Daoy (cell line): ENCODE measurements at regions not wholly inside any gene's neighbourhood (a gene's known extent, or its start where the extent isn't known, plus 50 kb on each side); places are given as distances from the start of the nearest gene placed in this dataset.

ENCODE experiments used
- DNase-seq: peaks from one replicate; pipeline ENCODE4 v3.0.0-alpha.2; 2015; ENCODE audit warnings: low read depth

DNA sequence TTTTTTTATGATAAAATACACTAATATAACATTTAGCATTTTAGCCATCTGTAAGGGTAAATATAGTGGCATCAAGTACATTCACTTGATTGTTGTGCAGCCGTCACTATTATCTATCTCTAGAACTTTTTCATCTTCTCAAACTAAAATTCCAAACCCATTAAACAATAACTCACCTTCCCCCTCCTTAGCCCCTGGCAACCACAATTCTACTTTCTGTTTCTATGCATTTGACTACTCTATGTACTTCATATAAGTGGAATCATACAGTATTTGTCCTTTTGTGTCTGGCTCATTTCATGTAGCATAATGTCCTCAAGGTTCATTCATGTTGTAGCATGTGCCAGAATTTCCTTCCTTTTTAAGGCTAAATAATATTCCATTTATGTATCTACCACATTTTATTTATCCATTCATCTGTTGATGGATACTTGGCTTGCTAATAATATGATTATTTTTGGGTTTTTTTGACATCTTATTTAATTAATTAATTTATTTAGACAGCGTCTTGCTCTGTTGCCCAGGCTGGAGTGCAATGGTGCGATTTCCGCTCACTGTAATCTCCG lies 69.6 kb upstream of the MACF1 start:
- DNase-seq, result no peak

DNA sequence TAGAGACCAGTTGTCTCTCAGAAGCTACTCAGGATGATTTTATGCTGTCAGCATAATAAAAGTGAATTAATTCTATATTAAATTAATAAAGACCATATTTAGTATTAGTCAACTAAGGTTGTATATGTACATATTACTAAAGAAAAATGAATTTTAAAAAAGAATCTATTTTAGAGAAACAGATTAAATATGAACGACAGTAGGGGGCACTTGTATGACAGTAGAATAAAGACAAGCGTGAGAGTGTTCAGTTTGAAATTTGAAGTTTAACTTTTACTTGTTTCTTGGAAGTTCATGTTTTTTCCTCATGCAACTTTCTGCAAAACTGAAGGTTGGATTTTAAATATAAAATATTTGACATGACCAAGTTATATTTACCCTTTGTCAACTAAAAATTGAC lies 67.9 kb upstream of the MACF1 start:
- DNase-seq, result no peak

DNA sequence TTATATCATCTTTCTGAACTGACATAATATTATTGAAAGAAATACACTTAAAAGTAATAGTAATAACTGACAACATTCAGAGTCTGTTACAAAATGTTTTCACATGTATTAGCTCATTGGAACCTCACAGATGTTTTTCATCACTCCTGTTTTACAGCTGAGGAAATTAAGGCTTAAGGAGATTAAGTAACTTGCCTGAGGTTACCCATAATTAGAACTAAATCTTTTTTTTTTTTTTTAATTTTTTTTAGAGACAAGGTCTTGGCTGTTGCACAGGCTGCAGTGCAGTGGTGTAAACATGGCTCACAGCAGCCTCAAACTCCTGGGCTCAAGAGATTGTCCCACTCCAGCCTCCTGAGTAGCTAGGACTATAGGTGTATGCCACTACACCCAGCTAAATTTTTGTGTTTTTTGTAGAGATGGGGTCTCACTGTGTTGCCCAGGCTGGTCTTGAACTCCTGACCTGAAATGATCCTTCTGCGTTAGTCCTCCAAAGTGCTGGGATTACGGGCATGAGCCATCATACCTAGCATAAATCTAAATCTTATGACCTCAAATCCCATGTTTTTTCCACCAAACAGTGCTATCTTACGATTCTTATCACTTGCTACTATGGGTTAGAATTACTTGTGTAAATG lies 64.7 kb upstream of the MACF1 start:
- DNase-seq, result no peak

DNA sequence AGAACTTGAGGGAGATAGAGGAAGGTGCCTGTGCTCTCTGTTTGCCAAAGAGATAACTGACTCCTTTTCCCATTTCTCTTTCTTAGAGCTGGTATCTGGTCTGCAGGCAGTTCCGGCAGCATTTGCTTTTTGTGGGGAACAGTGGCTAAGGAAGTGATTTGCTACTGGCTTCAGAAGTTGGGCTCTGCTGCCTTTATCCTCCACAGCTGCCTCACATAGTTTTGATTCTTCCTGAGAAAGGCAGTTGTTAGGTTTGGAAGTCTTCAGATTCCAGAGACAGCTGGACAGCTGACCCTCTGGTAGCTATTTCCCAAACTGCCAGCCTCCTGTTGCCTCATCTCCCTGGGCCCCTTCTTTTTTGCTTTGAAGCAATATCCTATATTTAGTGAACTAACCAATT lies 62.6 kb upstream of the MACF1 start:
- no peak for DNase-seq

DNA sequence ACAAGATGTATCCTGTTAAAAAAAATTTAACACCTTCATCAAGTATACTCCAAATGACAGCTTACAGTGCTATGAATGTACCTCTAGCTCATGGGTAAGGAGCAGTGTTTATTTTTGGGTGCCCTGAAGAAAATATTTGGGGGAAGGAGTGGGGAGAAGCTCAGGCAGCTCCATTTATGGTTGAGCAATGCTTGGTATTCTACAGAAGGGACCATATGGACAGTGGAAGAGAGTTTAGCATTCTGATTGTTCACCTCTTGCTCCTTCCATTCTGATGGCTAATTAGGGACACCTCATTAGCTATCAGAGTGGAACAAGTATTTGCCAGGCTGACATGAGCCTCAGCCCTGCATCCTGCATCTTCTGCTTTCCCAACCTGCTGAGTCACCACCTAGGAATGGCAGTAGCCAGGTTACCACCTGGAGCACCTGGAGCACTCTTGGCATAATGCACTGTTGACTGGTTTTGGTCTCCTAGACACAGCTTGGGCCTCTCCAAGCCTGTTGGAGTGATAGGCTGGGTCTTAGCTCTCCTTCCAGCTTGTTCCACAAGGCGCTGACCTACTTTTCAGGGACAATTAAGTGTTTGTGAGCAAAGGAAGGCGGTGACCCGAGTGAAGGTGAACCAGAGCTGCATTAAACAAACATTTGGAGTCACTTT lies 62.0 kb upstream of the MACF1 start:
- DNase-seq, result peak; percentile 6

DNA sequence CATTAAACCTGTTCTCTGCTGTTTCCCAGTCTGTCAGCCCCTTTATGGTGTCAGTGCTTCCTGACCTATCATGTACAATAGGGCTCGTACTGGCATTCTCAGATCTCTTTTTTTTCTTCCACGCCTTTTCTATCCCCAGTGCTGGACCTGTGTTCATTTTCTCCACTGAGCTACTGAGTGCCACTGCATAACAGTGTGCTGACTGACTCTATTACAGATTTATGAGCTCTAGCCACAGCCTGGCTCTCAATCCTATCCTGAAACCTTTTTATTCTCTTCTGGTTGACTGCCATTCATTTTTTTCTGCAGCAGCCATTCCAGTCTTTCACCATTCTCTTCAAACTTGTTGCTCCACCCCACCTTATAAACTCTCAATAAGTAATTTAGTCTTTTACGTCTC lies 59.6 kb upstream of the MACF1 start:
- DNase-seq, result no peak

DNA sequence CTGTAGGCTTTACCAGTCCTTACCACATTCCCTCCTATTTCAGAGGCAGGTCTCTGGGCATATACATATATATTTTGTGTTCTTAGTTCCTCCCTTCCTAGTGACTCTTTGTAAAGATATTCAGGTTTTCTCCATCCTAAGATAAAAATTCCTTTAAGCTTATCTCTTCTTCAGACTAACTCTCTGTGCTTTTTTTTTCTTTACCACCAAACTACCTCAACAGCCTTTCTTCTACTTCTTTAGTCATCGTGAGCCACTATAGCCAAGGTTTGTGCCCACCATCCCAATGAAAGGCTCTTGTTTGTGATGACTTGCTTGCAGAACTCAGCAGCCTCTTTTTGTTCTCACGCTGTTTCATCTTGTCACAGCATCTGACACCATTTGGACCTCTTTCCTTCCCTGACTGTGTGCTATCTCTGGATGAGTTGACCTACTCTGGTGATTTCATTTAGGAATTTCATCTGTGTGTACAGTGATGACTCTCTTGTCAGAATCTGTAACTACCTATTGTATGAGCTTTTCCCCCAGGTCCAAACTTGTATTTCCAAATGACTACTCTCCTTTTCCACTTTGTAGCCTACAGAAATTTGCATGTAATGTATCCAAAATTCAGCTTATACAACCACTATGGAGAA lies 59.0 kb upstream of the MACF1 start:
- DNase-seq, result no peak

DNA sequence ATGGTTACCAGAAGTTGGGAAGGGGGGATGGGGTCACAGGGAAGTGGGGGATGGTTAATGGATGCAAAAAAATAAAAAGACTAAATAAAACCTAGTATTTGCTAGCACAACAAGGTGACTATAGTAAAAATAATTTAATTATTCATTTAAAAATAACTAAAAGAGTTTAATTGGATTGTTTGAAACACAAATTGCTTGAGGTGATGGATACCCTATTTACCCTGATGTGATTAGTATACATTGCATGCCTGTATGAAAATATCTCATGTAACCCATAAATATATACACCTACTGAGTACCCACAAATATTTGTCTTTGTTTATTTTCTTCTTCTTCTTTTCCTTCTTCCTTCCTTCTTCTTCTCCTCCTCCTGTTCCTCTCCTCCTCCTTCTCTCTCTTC lies 57.8 kb upstream of the MACF1 start:
- no peak for DNase-seq

DNA sequence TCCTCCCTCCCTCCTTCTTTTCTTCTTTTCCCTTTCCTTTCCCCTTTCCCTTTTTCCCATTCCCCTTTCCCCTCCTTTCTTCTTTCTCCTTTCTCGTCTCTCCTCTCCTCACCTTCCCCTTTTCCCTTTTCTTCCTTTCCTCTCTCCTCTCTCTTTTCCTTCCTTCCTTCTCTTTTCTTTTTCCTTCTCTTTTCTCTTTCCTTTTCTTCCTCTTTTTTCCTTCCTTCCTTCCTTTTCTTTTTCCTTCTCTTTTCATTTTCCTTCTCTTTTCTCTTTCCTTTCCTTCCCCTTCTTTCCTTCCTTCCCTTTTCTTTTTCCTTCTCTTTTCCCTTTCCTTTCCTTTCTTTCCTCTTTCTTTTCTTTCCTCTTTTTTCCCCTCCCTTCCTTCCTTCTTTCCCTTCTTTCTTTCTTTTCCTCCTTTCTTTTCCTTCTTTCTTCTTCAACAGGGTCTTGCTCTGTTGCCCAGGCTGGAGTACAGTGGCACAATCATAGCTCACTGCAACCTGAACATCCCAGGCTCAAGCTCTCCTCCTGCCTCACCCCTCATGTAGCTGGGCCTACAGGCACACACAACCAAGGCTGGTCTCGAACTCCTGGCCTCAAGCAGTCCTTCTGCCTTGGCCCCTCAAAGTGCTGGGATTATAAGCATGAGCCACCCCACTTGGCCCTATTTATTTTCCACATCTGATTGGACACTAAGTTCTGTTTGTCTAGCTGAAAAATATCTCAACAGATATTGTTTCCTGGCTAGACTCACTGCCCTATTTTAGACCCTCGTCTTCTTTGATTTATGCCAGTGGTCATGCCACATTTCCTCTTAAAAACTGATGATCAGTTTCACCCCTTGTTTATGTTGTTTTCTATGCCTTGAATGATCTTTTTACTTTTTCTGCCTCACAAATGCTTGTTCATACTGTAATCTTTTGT lies 57.1 kb upstream of the MACF1 start:
- DNase-seq, result no peak

DNA sequence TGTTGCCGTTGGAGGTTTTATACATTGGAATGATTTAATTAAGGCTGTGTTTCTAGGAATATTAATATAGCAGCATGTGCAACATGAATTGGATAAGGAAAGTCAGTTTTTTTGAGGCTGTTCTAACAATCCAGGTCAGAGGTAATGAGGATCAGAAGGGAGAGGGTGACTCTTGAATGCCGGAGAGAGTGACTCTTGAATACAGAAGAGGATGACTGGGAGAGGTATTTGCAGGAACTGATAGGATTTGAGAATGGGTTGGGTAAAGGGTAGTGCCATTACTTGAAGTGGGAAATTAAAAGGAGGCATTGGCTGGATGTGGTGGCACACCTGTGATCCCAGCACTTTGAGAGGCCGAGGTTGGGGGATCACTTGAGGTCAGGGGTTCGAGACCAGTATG lies 55.6 kb upstream of the MACF1 start:
- DNase-seq, result no peak

DNA sequence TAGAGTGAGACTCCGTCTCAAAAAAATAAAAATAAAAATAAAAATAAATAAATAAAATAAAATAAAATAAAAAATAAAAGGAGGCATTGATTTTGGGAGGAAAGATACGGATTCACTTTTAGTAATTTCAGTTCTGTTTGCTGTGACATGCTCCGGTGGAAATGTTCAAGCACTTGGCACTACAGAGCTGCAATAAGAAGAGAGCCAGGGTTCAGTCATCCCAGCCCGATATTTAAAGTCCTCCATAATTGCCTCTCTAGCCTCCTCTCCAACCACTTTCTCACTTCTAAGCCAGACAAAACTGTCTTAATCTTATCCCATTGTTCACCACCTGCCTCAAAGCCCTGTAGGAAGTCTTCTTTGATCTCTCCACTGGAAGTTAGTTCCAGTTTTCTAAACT lies 55.0 kb upstream of the MACF1 start:
- DNase-seq, result no peak

DNA sequence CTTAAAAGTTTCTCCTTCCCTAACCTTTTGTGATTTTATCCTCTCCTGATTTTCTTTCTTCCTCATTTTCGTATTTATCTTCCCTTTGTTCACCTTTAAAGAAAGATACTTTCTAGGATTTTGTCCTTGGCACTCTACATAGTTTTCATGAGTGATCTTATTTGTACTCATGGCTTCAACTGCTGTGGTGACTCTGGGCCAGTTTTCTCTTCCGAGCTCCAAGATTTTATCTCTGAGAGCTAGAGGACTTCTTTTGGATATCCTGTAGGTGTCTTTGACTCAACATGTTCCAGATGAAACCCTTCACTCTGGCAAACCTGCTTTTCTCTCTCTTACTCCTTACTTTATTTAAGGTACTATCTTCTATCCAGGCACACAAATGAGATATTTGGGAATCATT lies 53.7 kb upstream of the MACF1 start:
- no peak for DNase-seq

DNA sequence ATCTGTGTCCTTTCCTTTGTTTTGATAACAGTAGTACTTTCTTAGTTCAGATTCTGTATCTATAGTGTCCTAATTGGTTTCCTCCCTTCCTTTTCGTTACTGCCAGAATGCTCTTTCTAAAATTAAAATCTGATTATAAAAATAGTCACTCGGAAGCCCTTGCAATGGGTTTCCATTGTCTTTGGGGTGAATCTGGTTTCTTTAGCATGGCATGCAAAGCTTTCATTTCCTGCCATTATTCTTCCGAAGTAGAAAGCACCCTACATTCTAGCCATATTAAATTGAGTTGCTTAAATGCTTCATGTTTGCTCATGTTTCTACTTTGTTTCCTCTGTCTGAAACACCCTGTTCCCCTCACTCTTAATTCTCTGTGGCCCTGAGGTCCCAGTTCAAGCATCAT lies 53.2 kb upstream of the MACF1 start:
- DNase-seq, result no peak

DNA sequence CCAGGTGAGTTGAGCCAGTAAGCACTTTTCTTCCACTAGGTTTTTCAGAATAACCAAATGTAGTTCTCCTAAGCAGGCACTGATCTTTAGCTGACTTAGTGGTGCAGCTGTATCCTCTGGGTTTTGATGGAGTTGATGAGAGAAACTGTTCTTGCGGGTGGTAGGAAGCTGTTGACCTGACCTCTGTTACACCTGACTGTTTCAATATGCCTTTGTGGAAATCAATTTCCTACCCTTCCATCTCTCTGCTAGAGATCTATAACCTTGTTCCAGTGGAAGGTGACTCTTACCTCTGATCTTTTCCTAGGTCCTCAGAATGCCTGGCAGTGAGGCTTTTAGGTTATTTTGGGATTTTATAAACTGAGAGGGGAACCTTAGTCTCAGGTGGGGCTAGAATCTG lies 51.6 kb upstream of the MACF1 start:
- no peak for DNase-seq

DNA sequence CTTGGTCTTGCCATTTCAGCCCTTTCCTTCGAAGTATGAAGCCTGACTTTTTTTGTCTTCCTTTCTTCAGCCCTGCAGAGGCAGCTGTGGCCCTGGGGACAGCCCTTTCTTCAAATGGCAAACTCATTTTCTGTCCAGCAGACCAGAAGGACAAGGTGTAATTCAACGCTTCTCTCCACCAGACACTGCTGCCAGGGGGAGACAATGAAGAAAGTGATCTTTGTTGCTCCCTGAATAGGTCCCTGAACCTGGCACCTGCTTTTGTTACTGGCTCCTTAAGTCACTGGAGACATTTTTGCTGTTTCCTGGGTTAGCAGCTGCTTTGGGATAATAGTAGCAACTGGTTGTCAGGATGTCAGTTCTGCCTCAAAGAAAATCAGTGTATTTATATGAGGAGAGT lies 50.8 kb upstream of the MACF1 start:
- no peak for DNase-seq

DNA sequence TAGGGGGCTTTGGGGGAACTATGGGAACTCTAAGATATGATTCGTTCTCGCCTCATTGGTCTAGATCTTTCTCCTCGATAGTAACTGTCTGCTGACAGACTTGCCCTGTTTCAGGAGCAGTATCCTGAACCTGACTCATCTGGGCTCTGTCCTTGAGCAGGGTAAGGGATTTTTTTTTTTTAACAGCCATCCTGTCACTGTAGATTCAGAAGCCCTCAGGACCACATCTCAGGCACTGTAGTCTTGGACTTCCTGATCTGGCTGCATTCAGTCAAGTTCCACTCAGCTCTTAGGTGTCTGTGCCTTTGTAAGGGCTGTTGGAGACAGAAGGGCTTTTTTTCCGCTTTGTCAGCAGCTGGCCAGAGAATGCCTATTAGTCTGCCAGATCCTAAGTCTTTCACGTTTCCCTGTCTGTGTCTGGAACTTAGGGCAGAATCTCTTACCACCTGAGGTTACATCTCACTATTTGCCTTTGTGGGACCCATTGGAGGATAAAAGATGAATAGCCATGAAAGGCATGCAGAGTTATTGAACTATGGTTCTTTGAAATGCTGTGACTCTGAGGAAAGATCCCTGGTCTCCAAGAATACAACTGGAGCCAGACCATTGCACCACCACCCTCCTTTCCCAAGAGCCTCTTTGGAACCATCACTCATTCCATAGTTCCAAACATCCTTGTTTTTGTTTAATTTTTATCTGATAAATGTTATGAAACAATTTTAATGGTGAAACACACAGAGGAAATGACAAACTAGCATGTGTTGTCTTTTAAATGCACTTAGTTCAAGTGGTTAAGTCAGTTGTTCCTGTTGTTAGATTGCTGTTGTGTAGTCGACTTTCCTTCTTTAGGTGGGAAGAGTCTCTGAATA lies 49.7 kb upstream of the MACF1 start:
- DNase-seq, result peak; percentile 37
